ENCODE measurements at regions not wholly inside any gene's neighbourhood (a gene's known extent, or its start where the extent isn't known, plus 50 kb on each side); places are given as distances from the start of the nearest gene placed in this dataset.

DNA sequence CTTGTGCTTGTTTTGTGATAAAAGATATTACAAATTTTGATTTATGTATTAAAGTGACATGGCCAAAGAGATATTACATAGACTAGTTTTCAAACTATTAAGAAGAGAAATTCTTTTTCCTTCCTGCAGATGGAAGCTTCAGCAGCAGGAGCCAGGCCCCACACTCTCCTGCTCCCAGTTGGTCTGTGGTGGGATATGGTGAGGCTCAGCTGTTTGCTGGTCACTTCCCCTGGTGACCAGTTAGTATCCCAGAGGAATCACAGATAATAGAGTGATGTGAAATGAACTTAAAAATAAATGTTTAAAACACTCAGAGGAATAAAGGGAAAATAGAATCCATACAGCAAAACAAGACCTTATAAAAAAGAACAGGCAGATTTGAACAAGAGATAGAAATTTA, 154.7 kb downstream of the KTN1 start:
- Histone ChIP-seq H3K27ac (replicated peaks; ENCODE audit: low read length) (no peak overlapping the region), H3K14ac (ENCODE audit: low read length) (no peak overlapping the region), H2BK12ac (ENCODE audit: low read length) (no peak overlapping the region), H3K4me3 (ENCODE audit: low read length in 2 of 2) (no peak overlapping the region), H2BK120ac (ENCODE audit: low read depth, low read length) (no peak overlapping the region), H3K36me3 (replicated peaks in 1 of 2; ENCODE audit: control insufficient read depth in 2 of 2, insufficient read depth in 2 of 2, low read length in 2 of 2) (no peaks in the 10 kb centered on the region), H3K4me2 (ENCODE audit: insufficient read depth, low read length, poor library complexity, severe bottlenecking) (no peak overlapping the region), H3K79me1 (ENCODE audit: low read depth, low read length) (no peaks in the 10 kb centered on the region), H3K27me3 (ENCODE audit: control insufficient read depth in 3 of 3, insufficient read depth in 3 of 3, low read depth in 1 of 3, low read length in 3 of 3) (no peaks in the 10 kb centered on the region), H3K4me1 (ENCODE audit: control insufficient read depth in 2 of 2, insufficient read depth in 1 of 2, low read depth in 1 of 2, low read length in 2 of 2) (peaks cover 0 to 3% of the 10 kb centered on the region in 2 donors), H3K9me3 (replicated peaks in 1 of 2; ENCODE audit: control insufficient read depth in 2 of 2, insufficient read depth in 1 of 2, low read depth in 1 of 2, low read length in 2 of 2) (peaks cover 0 to 8% of the 10 kb centered on the region in 2 donors), H3K23ac (ENCODE audit: low read depth, low read length, poor library complexity) (no peak overlapping the region), H2AK5ac (ENCODE audit: low read depth, low read length) (no peak overlapping the region), H3K9ac (ENCODE audit: low read depth, low read length, poor library complexity) (no peak overlapping the region), H4K8ac (ENCODE audit: low read depth, low read length) (no peak overlapping the region), H2BK5ac (ENCODE audit: low read length) (no peak overlapping the region), H4K91ac (ENCODE audit: low read depth, low read length, poor library complexity) (no peak overlapping the region), H3K18ac (ENCODE audit: low read length) (no peak overlapping the region), H3K4ac (ENCODE audit: low read length) (no peak overlapping the region), H2BK15ac (ENCODE audit: low read length) (no peak overlapping the region), H2AFZ (ENCODE audit: low read length) (no peak overlapping the region)
- no peak for DNase-seq (ENCODE audit: low spot score)

GRCh38 chr14:55739967-55740648, 160.1 kb downstream of the KTN1 start:
- H3K27me3 ChIP-seq (ENCODE audit: control insufficient read depth in 3 of 3, insufficient read depth in 3 of 3, low read depth in 1 of 3, low read length in 3 of 3) = no peaks in the 10 kb centered on the region
- H3K18ac ChIP-seq (ENCODE audit: low read length) = peak overlapping the region; percentile 54
- H2BK15ac ChIP-seq (ENCODE audit: low read length) = no peak overlapping the region
- H2BK12ac ChIP-seq (ENCODE audit: low read length) = no peak overlapping the region
- no peaks in the 10 kb centered on the region for H3K36me3 ChIP-seq (replicated peaks in 1 of 2; ENCODE audit: control insufficient read depth in 2 of 2, insufficient read depth in 2 of 2, low read length in 2 of 2)
- no peak overlapping the region for H3K4me3 ChIP-seq (ENCODE audit: low read length in 2 of 2)
- H3K4me2 ChIP-seq (ENCODE audit: insufficient read depth, low read length, poor library complexity, severe bottlenecking) = no peak overlapping the region
- DNase-seq (ENCODE audit: low spot score) = no peak
- H4K91ac ChIP-seq (ENCODE audit: low read depth, low read length, poor library complexity) = no peak overlapping the region
- peaks cover 13 to 17% of the 10 kb centered on the region in 2 donors for H3K4me1 ChIP-seq (ENCODE audit: control insufficient read depth in 2 of 2, insufficient read depth in 1 of 2, low read depth in 1 of 2, low read length in 2 of 2)
- H2AFZ ChIP-seq (ENCODE audit: low read length) = peak overlapping the region; percentile 18
- H2BK5ac ChIP-seq (ENCODE audit: low read length) = no peak overlapping the region
- no peak overlapping the region for H4K8ac ChIP-seq (ENCODE audit: low read depth, low read length)
- no peak overlapping the region for H2BK120ac ChIP-seq (ENCODE audit: low read depth, low read length)
- H3K9me3 ChIP-seq (replicated peaks in 1 of 2; ENCODE audit: control insufficient read depth in 2 of 2, insufficient read depth in 1 of 2, low read depth in 1 of 2, low read length in 2 of 2) = peaks cover 0 to 8% of the 10 kb centered on the region in 2 donors
- no peak overlapping the region for H3K9ac ChIP-seq (ENCODE audit: low read depth, low read length, poor library complexity)
- no peak overlapping the region for H2AK5ac ChIP-seq (ENCODE audit: low read depth, low read length)
- no peaks in the 10 kb centered on the region for H3K79me1 ChIP-seq (ENCODE audit: low read depth, low read length)
- no peak overlapping the region for H3K14ac ChIP-seq (ENCODE audit: low read length)
- H3K27ac ChIP-seq (replicated peaks; ENCODE audit: low read length) = no peak overlapping the region
- no peak overlapping the region for H3K23ac ChIP-seq (ENCODE audit: low read depth, low read length, poor library complexity)
- no CpG with 5 or more reads among the region's 6 CpGs for WGBS, 2 donors (ENCODE audit: extremely low coverage in 2 of 2, insufficient read length in 2 of 2, insufficient replicate concordance in 1 of 2)
- no peak overlapping the region for H3K4ac ChIP-seq (ENCODE audit: low read length)

- peak overlapping the region; percentile 18 for H2AFZ ChIP-seq (ENCODE audit: low read length)
- no peak overlapping the region for H3K14ac ChIP-seq (ENCODE audit: low read length)
- H3K18ac ChIP-seq (ENCODE audit: low read length) = peak overlapping the region; percentile 90
- peaks cover 0 to 3% of the 10 kb centered on the region in 2 donors for H3K9me3 ChIP-seq (replicated peaks in 1 of 2; ENCODE audit: control insufficient read depth in 2 of 2, insufficient read depth in 1 of 2, low read depth in 1 of 2, low read length in 2 of 2)
- H3K4ac ChIP-seq (ENCODE audit: low read length) = no peak overlapping the region
- no peak overlapping the region for H3K4me2 ChIP-seq (ENCODE audit: insufficient read depth, low read length, poor library complexity, severe bottlenecking)
- no peak for DNase-seq (ENCODE audit: low spot score)
- no peak overlapping the region for H4K91ac ChIP-seq (ENCODE audit: low read depth, low read length, poor library complexity)
- no peak overlapping the region for H2BK15ac ChIP-seq (ENCODE audit: low read length)
- H3K9ac ChIP-seq (ENCODE audit: low read depth, low read length, poor library complexity) = no peak overlapping the region
- no peak overlapping the region for H2BK12ac ChIP-seq (ENCODE audit: low read length)
- no peak overlapping the region for H2BK5ac ChIP-seq (ENCODE audit: low read length)
- no CpG with 5 or more reads among the region's 3 CpGs for WGBS, 2 donors (ENCODE audit: extremely low coverage in 2 of 2, insufficient read length in 2 of 2, insufficient replicate concordance in 1 of 2)
- H3K4me3 ChIP-seq (ENCODE audit: low read length in 2 of 2) = no peak overlapping the region
- no peaks in the 10 kb centered on the region for H3K36me3 ChIP-seq (replicated peaks in 1 of 2; ENCODE audit: control insufficient read depth in 2 of 2, insufficient read depth in 2 of 2, low read length in 2 of 2)
- H3K4me1 ChIP-seq (ENCODE audit: control insufficient read depth in 2 of 2, insufficient read depth in 1 of 2, low read depth in 1 of 2, low read length in 2 of 2) = peaks cover 13 to 17% of the 10 kb centered on the region in 2 donors
- H3K23ac ChIP-seq (ENCODE audit: low read depth, low read length, poor library complexity) = no peak overlapping the region
- H3K27ac ChIP-seq (replicated peaks; ENCODE audit: low read length) = no peak overlapping the region
- no peaks in the 10 kb centered on the region for H3K79me1 ChIP-seq (ENCODE audit: low read depth, low read length)
- no peak overlapping the region for H4K8ac ChIP-seq (ENCODE audit: low read depth, low read length)
- H3K27me3 ChIP-seq (ENCODE audit: control insufficient read depth in 3 of 3, insufficient read depth in 3 of 3, low read depth in 1 of 3, low read length in 3 of 3) = no peaks in the 10 kb centered on the region
- no peak overlapping the region for H2AK5ac ChIP-seq (ENCODE audit: low read depth, low read length)
- no peak overlapping the region for H2BK120ac ChIP-seq (ENCODE audit: low read depth, low read length)
These were observed 160.6 kb downstream of the KTN1 start for GRCh38 chr14:55740649-55740989.

DNA sequence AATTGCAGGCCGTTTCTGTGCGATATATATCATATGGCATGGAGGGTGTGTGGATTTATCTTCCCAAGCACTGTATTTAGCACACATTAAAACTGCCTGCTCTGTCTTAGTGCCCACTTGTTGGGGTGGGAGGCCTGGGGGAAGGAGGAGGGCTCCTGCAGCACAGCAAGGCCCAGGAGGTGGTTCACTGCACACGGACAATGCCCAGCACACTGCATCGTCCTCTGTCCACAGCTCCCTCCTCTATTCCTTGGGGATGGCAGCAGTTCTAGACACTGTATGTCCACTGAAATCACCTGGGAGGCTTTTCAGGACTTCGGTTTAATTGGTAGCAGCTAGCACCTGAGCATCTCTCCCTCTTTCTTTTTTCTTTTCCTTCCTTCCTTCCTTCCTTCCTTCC, 161.2 kb downstream of the KTN1 start:
- no peak overlapping the region for H3K4me2 ChIP-seq (ENCODE audit: insufficient read depth, low read length, poor library complexity, severe bottlenecking)
- no peak overlapping the region for H3K4me3 ChIP-seq (ENCODE audit: low read length in 2 of 2)
- no peaks in the 10 kb centered on the region for H3K36me3 ChIP-seq (replicated peaks in 1 of 2; ENCODE audit: control insufficient read depth in 2 of 2, insufficient read depth in 2 of 2, low read length in 2 of 2)
- H3K4me1 ChIP-seq (ENCODE audit: control insufficient read depth in 2 of 2, insufficient read depth in 1 of 2, low read depth in 1 of 2, low read length in 2 of 2) = peaks cover 14 to 17% of the 10 kb centered on the region in 2 donors
- no peaks in the 10 kb centered on the region for H3K9me3 ChIP-seq (replicated peaks in 1 of 2; ENCODE audit: control insufficient read depth in 2 of 2, insufficient read depth in 1 of 2, low read depth in 1 of 2, low read length in 2 of 2)
- no peak overlapping the region for H4K91ac ChIP-seq (ENCODE audit: low read depth, low read length, poor library complexity)
- no peaks in the 10 kb centered on the region for H3K79me1 ChIP-seq (ENCODE audit: low read depth, low read length)
- H4K8ac ChIP-seq (ENCODE audit: low read depth, low read length) = no peak overlapping the region
- H3K27ac ChIP-seq (replicated peaks; ENCODE audit: low read length) = no peak overlapping the region
- H3K4ac ChIP-seq (ENCODE audit: low read length) = no peak overlapping the region
- no CpG with 5 or more reads among the region's 5 CpGs for WGBS, 2 donors (ENCODE audit: extremely low coverage in 2 of 2, insufficient read length in 2 of 2, insufficient replicate concordance in 1 of 2)
- H2AK5ac ChIP-seq (ENCODE audit: low read depth, low read length) = no peak overlapping the region
- no peak overlapping the region for H3K14ac ChIP-seq (ENCODE audit: low read length)
- no peak overlapping the region for H2BK12ac ChIP-seq (ENCODE audit: low read length)
- no peak overlapping the region for H2BK15ac ChIP-seq (ENCODE audit: low read length)
- H2AFZ ChIP-seq (ENCODE audit: low read length) = no peak overlapping the region
- peak overlapping the region; percentile 90 for H3K18ac ChIP-seq (ENCODE audit: low read length)
- H3K27me3 ChIP-seq (ENCODE audit: control insufficient read depth in 3 of 3, insufficient read depth in 3 of 3, low read depth in 1 of 3, low read length in 3 of 3) = no peaks in the 10 kb centered on the region
- no peak for DNase-seq (ENCODE audit: low spot score)
- H3K23ac ChIP-seq (ENCODE audit: low read depth, low read length, poor library complexity) = peak overlapping the region; percentile 39
- no peak overlapping the region for H2BK120ac ChIP-seq (ENCODE audit: low read depth, low read length)
- H3K9ac ChIP-seq (ENCODE audit: low read depth, low read length, poor library complexity) = no peak overlapping the region
- no peak overlapping the region for H2BK5ac ChIP-seq (ENCODE audit: low read length)
